ENCODE measurements at regions not wholly inside any gene's neighbourhood (a gene's known extent, or its start where the extent isn't known, plus 50 kb on each side); places are given as distances from the start of the nearest gene placed in this dataset.

GRCh38 chr11:70608568-70609470, 210.5 kb downstream of the CTTN start:
- DNase-seq (ENCODE audit: low spot score), result no peak

DNA sequence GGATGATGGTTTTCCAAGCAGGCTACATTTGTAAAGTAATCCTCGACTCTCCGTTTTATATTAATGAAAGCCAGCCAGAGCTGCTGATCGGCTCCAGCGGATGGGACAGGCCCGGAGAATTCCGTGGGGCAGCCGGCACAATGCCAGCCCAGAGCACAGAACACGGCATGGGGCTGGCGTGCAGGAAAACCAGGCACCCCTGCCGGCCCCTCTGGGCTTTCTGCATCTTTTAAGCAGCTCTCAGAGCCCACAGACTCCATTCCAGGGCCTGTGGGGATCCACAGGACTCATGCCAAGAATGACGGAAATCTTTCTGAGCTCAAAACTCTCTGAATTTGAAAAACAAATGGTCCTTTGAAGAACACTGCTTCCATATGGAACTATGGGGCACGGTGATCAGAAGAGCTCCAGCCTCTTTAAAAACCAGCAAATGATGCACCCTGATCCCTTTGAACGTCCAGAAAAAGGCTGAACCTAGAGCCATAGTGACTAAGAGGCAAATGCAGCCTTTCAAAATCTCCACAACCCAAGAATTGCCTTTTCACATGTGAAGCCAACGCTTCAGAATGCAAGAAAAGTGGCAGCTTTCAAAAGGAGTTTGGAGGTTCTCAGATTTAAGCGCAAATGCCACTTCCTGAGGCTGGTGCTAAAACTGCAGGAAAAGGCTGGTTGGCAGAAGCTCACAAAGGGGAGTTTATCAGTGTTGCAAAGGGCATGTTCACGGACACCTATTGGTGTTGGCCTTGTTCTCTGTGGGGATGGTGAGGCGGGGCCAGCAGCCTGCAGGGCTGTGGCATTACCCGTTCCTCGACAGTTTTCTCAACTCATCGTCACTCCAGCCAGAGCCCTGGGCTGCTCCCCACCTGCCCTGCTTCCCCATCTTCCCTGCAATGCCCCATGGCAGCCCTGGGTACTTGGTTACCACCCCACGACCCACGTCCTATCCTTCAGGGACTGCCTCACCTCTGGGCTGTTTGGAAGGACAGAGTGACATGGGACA, 212.5 kb downstream of the CTTN start:
- no peak for DNase-seq (ENCODE audit: low spot score)

DNA sequence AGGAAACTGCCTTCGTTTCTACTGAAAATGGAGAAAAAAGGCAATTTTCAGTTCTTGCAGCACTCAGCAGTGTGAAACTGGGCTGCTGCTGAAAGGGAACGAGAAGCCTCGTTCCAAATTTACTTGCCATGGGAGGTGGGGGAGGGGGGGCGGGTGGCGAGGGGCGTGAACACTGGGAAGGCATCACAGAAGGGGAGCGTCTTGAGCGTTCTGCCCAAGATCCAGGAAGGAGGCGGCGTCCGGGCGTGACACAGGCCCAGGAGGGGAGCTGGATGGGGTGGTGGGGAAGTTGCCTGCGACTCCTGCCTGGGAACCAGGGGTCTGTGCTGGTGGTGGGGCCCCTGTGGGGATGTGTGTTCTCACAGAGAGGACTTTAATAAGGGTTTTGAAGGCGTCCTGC, 213.5 kb downstream of the CTTN start:
- no peak for DNase-seq (ENCODE audit: low spot score)

- no peak for DNase-seq (ENCODE audit: low spot score)
Measured at GRCh38 chr11:70612459-70613141, 214.3 kb downstream of the CTTN start.

DNA sequence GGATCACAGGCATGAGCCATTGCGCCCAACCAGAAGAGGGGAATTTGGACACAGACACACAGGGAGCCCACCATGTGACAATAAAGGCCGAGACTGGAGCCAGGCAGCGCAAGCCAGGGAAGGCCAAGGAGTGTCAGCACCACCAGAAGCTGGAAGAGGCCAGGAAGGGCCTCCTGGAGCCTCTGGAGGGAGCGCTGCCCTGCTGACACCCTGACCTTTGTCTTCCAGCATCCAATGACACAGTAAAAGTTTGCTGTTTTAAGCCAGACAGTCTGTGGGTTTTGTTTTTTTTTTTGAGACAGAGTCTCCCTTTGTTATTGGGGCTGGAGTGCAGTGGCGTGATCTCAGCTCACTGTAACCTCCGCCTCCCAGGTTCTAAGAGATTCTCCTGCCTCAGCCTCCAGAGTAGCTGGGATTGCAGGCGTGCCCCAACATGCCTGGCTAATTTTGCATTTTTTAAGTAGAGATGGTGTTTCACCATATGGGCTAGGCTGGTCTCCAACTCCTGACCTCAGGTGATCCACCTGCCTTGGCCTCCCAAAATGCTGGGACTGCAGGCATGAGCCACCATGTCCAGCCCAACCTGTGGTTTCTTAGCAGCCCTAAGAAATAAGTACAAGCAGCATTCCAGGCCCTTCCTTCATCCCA, 215.8 kb downstream of the CTTN start:
- DNase-seq (ENCODE audit: low spot score), result no peak

DNA sequence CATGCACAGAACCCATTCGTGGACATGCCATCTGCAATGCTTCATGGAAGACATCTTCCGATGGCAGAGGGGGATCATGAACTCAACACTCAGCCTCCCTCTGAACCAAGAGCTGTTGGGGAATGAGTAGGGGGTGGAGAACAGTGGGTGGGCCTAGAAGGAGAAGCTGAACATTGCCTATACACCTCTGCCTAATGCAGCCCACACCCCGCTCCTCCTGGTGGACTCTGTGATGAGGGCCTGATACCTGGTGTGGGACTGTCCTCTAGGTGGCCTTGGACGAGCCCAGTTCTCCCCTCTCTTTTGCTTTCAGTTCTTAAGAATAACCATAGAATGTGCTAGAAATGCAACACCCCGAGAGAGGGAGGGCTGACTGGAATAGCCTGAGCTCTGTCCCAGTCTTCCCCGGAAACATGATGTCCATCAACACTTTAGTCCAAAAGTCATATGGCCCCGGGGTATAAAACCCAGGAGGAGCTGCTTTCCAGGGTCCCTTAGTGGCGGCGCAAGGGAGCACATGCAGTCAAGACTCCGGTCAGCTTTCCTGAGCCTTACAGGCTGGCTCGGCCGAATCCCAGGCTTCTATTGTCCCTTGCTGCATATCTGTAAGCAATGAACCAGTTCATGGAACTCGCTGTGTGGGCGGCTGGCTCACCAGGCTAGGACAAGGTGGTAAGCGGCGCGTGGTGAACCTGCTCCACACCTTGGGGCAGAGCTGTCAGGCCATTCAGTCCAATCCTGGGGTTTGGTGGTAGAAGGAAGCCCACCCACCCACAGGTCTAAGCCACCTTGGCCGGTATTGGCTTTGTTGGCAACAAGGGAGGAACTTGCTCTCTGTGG, 216.9 kb downstream of the CTTN start:
- DNase-seq (ENCODE audit: low spot score), result no peak

DNA sequence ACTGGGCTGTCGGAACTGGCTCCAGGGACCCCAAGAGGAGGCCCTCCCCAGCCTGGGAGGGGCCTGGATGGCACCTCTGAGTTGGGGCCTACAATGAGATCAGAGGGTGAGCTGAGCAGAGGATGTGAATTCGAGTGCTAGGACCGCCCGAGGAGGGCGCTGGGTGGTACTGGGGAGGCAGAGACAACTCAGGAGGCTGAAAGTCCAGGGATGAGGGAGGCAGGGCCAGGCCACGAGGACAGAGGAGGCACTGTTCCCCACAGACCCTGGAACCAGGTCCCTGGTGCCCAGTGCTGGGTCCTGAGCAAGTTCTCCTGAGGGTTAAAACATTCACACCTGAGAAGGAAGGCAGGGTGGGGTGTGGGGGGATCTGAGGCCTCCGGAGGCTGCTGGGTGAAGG, 218.0 kb downstream of the CTTN start:
- DNase-seq (ENCODE audit: low spot score), result no peak

DNA sequence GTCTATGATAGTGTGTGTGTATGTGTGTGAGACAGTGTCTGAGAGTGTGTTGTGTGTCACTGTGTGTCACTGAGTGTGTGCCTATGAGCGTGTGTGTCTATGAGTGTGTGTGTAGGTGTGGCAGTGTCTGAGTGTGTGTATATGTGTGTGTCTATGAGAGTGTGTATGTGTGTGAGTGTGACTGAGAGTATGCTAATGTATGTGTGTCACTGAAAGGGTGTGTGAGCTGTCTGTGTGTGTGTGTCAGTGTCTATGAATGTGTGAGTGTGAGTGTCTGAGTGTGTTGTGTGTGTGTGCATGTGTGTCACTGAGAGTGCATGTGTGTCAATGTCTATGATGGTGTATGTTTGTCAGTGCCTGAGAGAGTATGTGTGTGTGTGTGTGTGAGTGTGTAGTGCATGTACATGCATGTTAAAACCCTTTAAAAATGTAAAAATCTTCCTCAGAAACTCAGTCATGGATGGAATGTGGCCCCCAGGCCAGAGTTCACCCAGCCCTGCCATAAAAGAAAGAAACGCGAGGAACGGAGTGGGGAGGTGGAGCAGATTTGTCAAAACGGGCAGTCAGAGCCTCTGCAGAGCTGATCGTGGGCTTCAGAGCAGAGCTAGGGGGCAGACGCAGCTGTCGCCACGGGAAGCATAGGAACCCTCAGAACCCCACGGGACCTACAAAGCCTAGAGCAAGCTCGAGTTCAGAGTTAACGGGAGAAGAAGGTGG, 218.8 kb downstream of the CTTN start:
- DNase-seq (ENCODE audit: low spot score), result no peak

GRCh38 chr11:70618431-70619101, 220.2 kb downstream of the CTTN start:
- no peak for DNase-seq (ENCODE audit: low spot score)

GRCh38 chr11:70619591-70619990, 221.3 kb downstream of the CTTN start:
- DNase-seq (ENCODE audit: low spot score), result no peak

DNA sequence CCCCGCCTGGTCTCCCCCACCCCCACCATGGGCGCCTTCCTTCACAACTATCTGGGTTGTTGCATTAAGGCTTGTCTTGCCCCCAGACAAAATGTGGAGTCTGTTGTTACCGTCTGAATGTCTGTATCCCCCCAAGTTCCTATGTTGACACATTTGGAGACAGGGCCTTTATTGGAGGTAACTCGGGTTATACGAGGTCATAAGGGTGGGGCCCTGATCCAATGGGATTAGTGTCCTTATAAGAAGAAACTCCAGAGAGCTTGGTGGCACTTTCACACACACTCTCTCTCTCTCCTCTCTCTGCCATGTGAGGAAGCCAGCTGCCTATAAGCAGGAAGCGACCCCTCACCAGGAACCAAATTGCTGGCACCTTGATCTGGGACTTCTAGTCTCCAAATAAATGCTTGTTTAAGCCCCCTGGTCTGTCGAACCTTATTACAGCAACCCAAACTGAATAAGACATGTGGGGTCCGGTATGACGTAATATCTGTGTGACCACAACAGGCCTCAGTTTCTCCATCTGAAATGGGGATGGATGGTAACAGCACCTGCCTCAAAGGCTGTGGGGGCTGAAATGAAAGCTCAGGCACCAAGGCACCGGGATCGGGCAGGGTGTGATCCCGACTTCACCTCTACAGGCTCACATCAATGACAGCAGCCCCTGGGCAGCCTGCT, 222.3 kb downstream of the CTTN start:
- no peak for DNase-seq (ENCODE audit: low spot score)

- DNase-seq (ENCODE audit: low spot score), result no peak
Measured at GRCh38 chr11:70621241-70621640, 222.9 kb downstream of the CTTN start.

GRCh38 chr11:70622091-70622490, 223.8 kb downstream of the CTTN start:
- DNase-seq (ENCODE audit: low spot score), result no peak

- DNase-seq (ENCODE audit: low spot score), result no peak
Measured at GRCh38 chr11:70623906-70624597, 225.7 kb downstream of the CTTN start.

- no peak for DNase-seq (ENCODE audit: low spot score)
Measured at GRCh38 chr11:70624598-70624993, 226.3 kb downstream of the CTTN start.

GRCh38 chr11:70625051-70625450, 226.7 kb downstream of the CTTN start:
- DNase-seq (ENCODE audit: low spot score), result no peak

DNA sequence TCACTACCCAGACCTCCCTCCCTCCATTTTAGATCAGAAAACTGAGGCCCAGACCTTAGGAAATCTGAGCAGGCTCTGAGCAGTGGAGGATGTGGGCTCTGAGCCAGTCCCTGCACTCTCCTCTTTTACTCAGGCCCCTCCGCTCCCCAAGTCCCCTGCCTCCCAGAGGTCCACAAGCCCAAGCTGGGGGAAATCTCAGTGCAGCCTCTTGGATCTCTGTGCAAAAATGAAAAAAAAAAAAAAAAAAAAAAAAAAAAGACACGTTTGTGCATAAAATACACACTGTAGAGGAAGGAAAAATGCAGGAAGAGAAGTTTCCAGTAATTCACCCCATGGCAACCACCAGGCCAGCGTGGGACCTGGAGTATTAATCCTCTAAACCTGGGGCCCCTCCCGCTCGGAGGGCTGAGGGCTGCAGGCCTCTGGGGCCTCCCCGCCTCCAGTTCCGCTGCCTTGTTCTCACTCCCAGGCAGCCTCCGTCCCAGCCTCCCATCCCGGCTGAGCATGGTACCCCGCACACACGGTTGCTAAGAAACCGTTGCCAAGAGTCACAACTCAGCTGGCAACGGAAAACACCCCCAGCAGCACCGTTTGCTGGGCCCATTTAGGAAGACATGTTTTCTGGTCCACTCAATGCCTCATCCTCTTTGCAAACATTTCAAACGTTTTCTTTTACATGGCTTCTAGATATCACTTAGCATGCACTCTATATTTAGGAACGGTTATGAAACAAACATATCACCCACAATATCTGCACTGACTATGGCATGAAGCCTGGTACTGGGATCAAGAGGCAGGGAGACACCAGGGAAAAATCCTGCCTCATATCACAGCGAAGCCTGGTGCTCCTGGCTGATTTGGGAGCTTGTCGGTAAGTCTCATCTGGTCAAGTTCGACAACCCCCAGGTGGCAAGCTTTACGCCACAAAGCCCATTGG, 227.5 kb downstream of the CTTN start:
- DNase-seq (ENCODE audit: low spot score), result no peak
